CD14-positive monocyte (primary cell): ENCODE measurements at regions not wholly inside any gene's neighbourhood (a gene's known extent, or its start where the extent isn't known, plus 50 kb on each side); places are given as distances from the start of the nearest gene placed in this dataset.

Source experiments
- DNase-seq, 3 donors: peaks; one replicate each; pipeline ENCODE4 v3.0.0-alpha.2; 2011 to 2022
- H2AFZ ChIP-seq: 2 replicates; pipeline ENCODE4 v1.6.0; 2012; ENCODE audit warnings: mild to moderate bottlenecking, low read depth, low read length, inconsistent platforms; ENCODE audit not compliant: insufficient read depth, poor library complexity, severe bottlenecking
- H3K27ac ChIP-seq, 2 donors: 1 replicate in 1 of 2; 2 replicates in 1 of 2; pipeline ENCODE4 v1.5.1; 2012 to 2013; ENCODE audit warnings: low read length in 2 of 2, control low read depth in 1 of 2, inconsistent platforms in 1 of 2, low read depth in 1 of 2, mild to moderate bottlenecking in 1 of 2
- H3K27me3 ChIP-seq, 2 donors: one replicate each; pipeline versions ENCODE4 v1.6.0 to v1.6.1; 2011 to 2013; ENCODE audit warnings: low read length in 2 of 2; ENCODE audit not compliant: control insufficient read depth in 2 of 2, insufficient read depth in 2 of 2
- H3K36me3 ChIP-seq, 2 donors: replicated peaks in 1 of 2; 1 replicate in 1 of 2; 2 replicates in 1 of 2; pipeline versions ENCODE4 v1.5.1 to v1.6.1; 2012 to 2013; ENCODE audit warnings: low read length in 2 of 2, control low read depth in 1 of 2, inconsistent platforms in 1 of 2, mild to moderate bottlenecking in 1 of 2; ENCODE audit not compliant: insufficient read depth in 2 of 2, control insufficient read depth in 1 of 2
- H3K4me1 ChIP-seq, 2 donors: 1 replicate in 1 of 2; 2 replicates in 1 of 2; pipeline versions ENCODE4 v1.5.1 to v1.6.1; 2012 to 2013; ENCODE audit warnings: low read length in 2 of 2, control low read depth in 1 of 2, inconsistent platforms in 1 of 2, mild to moderate bottlenecking in 1 of 2, moderate library complexity in 1 of 2; ENCODE audit not compliant: insufficient read depth in 2 of 2, control insufficient read depth in 1 of 2
- H3K4me2 ChIP-seq: replicated peaks from 2 replicates; pipeline ENCODE3; 2012; ENCODE audit warnings: low read length, moderate library complexity, mild to moderate bottlenecking; ENCODE audit not compliant: poor library complexity, severe bottlenecking; ENCODE audit errors: extremely low read depth
- H3K4me3 ChIP-seq, 3 experiments: fragments of 200-600 bp in 1 of 3; sonication (generic) in 1 of 3; replicated peaks in 1 of 3; 1 replicate in 2 of 3; 2 replicates in 1 of 3; pipeline ENCODE4 v1.5.1; 2011 to 2013; ENCODE audit warnings: low read length in 3 of 3, mild to moderate bottlenecking in 3 of 3, control low read depth in 2 of 3, low read depth in 2 of 3, inconsistent platforms in 1 of 3, moderate library complexity in 1 of 3
- H3K79me2 ChIP-seq: 2 replicates; pipeline ENCODE4 v1.6.0; 2012; ENCODE audit warnings: mild to moderate bottlenecking, control low read depth, inconsistent platforms, low read length, moderate library complexity; ENCODE audit not compliant: insufficient read depth
- H3K9ac ChIP-seq: 2 replicates; pipeline ENCODE4 v1.6.0; 2017; ENCODE audit warnings: low read length, mild to moderate bottlenecking; ENCODE audit not compliant: insufficient read depth, poor library complexity, severe bottlenecking
- H3K9me3 ChIP-seq, 2 donors: replicated peaks in 1 of 2; 1 replicate in 1 of 2; 2 replicates in 1 of 2; pipeline versions ENCODE4 v1.5.1 to v1.6.1; 2012 to 2013; ENCODE audit warnings: low read length in 2 of 2, control low read depth in 1 of 2; ENCODE audit not compliant: control insufficient read depth in 1 of 2, insufficient read depth in 1 of 2
- H4K20me1 ChIP-seq: 2 replicates; pipeline ENCODE4 v1.6.0; 2012; ENCODE audit warnings: mild to moderate bottlenecking, low read length, control low read depth, moderate library complexity; ENCODE audit not compliant: insufficient read depth
- H3K27ac Mint-ChIP-seq, 7 donors: one replicate each; pipeline ENCODE4 v1.8.0; 2020; ENCODE audit warnings: mild to moderate bottlenecking in 7 of 7, mixed read lengths in 7 of 7, moderate library complexity in 6 of 7, inconsistent platforms in 2 of 7
- H3K27me3 Mint-ChIP-seq, 3 donors: one replicate each; pipeline ENCODE4 v1.8.0; 2021 to 2022; ENCODE audit warnings: low read depth in 3 of 3, mild to moderate bottlenecking in 3 of 3, mixed read lengths in 3 of 3, moderate library complexity in 3 of 3, inconsistent platforms in 1 of 3
- H3K36me3 Mint-ChIP-seq, 2 donors: one replicate each; pipeline ENCODE4 v1.8.0; 2020; ENCODE audit warnings: mixed read lengths in 2 of 2, inconsistent platforms in 1 of 2, mild to moderate bottlenecking in 1 of 2
- H3K4me1 Mint-ChIP-seq: one replicate; pipeline ENCODE4 v1.8.0; 2020; ENCODE audit warnings: mild to moderate bottlenecking, mixed read lengths
- H3K4me3 Mint-ChIP-seq, 2 donors: one replicate each; pipeline ENCODE4 v1.8.0; 2020; ENCODE audit warnings: mild to moderate bottlenecking in 2 of 2, mixed read lengths in 2 of 2, moderate library complexity in 1 of 2
- H3K9me3 Mint-ChIP-seq, 7 donors: one replicate each; pipeline ENCODE4 v1.8.0; 2020 to 2022; ENCODE audit warnings: mixed read lengths in 7 of 7, mild to moderate bottlenecking in 6 of 7, moderate library complexity in 6 of 7, inconsistent platforms in 2 of 7
- WGBS: methylation state at CpG from one replicate; pipeline ENCODE4 v1.1.5; 2013; ENCODE audit warnings: missing lambda C conversion rate; ENCODE audit not compliant: insufficient coverage; 5-methylcytosine and 5-hydroxymethylcytosine counted together
- intact Hi-C, 2 donors: fragments of 100-400 bp; cut with micrococcal nuclease; formaldehyde crosslinking; loops; one replicate each; pipeline versions ENCODE4 v1.15.0 to v1.15.1; 2023
- TF ChIP-seq, protein P1 (sequence below): fragments of 200-600 bp; IDR thresholded peaks from one replicate; pipeline ENCODE4 v1.8.0; 2022; ENCODE audit warnings: antibody characterized with exemption, mild to moderate bottlenecking

DNA sequence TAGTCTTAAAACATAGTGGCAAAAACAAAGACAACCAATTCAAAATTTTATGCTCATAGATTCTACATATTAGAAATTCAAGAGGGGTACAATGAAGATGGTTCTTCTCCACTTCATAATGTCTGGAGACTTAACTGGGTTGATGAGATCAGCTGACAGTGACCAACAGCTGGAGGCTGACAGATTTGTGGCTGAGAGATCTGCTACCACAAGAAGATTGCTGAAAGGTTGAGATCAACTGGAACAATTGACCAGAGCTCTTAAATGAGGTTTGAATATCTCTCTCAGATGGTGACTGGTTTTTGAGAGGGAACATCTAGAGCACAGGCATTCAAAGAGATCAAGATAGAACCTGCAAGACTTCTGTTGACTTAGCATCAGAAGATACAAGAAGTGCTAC, 254.1 kb upstream of the ARPP21 start:
- Mint-ChIP-seq H3K27ac (peak overlapping the region in 1 of 7 donors; percentile 2), H3K4me3 (no peak overlapping the region), H3K27me3 (no peaks in the 10 kb centered on the region), H3K36me3 (no peaks in the 10 kb centered on the region), H3K9me3 (peaks cover 1 to 11% (median 4%) of the 10 kb centered on the region in 7 donors), H3K4me1 (no peaks in the 10 kb centered on the region)
- no peaks in the 10 kb centered on the region for H3K36me3 ChIP-seq
- DNase-seq = no peak
- no peaks in the 10 kb centered on the region for H4K20me1 ChIP-seq
- no peak overlapping the region for H3K9ac ChIP-seq
- H3K27ac ChIP-seq = no peak overlapping the region
- H3K4me1 ChIP-seq = no peaks in the 10 kb centered on the region
- H3K27me3 ChIP-seq = no peaks in the 10 kb centered on the region
- H2AFZ ChIP-seq = no peak overlapping the region
- no peak overlapping the region for H3K4me3 ChIP-seq
- intact Hi-C loops = no loop called here
- TF ChIP-seq, protein P1, sequence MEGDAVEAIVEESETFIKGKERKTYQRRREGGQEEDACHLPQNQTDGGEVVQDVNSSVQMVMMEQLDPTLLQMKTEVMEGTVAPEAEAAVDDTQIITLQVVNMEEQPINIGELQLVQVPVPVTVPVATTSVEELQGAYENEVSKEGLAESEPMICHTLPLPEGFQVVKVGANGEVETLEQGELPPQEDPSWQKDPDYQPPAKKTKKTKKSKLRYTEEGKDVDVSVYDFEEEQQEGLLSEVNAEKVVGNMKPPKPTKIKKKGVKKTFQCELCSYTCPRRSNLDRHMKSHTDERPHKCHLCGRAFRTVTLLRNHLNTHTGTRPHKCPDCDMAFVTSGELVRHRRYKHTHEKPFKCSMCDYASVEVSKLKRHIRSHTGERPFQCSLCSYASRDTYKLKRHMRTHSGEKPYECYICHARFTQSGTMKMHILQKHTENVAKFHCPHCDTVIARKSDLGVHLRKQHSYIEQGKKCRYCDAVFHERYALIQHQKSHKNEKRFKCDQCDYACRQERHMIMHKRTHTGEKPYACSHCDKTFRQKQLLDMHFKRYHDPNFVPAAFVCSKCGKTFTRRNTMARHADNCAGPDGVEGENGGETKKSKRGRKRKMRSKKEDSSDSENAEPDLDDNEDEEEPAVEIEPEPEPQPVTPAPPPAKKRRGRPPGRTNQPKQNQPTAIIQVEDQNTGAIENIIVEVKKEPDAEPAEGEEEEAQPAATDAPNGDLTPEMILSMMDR = no peak
- H3K79me2 ChIP-seq = no peaks in the 10 kb centered on the region
- H3K4me2 ChIP-seq = no peak overlapping the region
- peaks cover 0 to 3% of the 10 kb centered on the region in 2 donors for H3K9me3 ChIP-seq

DNA sequence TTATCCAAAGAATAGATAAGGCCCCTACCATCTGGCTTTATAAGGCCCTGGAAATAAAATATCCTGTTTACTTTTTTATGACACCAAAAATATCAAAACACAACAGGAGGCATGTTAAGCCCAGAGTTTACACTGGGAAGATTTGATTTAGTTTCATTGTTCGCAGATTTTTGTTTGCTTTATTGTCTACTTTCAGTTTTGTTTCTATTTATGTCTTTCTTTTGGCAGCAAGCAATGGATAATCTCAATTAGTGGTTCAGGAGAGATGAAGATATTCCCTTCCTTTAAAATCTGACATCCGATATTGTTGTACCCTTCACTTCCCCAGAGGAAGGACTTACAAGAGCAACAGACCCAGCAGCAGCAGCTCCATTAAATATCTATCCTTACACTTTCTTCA, 249.4 kb upstream of the ARPP21 start:
- no peaks in the 10 kb centered on the region for H3K4me1 ChIP-seq
- Mint-ChIP-seq H3K4me3 (no peak overlapping the region), H3K36me3 (no peaks in the 10 kb centered on the region), H3K27me3 (no peaks in the 10 kb centered on the region), H3K27ac (no peak overlapping the region), H3K9me3 (peaks cover 1 to 29% (median 14%) of the 10 kb centered on the region in 7 donors), H3K4me1 (no peaks in the 10 kb centered on the region)
- H3K4me2 ChIP-seq = no peak overlapping the region
- no CpG with 5 or more reads among the region's 2 CpGs for WGBS
- H3K9ac ChIP-seq = no peak overlapping the region
- H3K36me3 ChIP-seq = no peaks in the 10 kb centered on the region
- H3K27ac ChIP-seq = no peak overlapping the region
- peaks cover 24 to 26% of the 10 kb centered on the region in 2 donors for H3K9me3 ChIP-seq
- no peaks in the 10 kb centered on the region for H3K79me2 ChIP-seq
- DNase-seq = no peak
- no peak overlapping the region for H3K4me3 ChIP-seq
- TF ChIP-seq, protein P1 = no peak
- no peaks in the 10 kb centered on the region for H4K20me1 ChIP-seq
- intact Hi-C loops = no loop called here
- H2AFZ ChIP-seq = no peak overlapping the region
- no peaks in the 10 kb centered on the region for H3K27me3 ChIP-seq
